ENCODE measurements at regions not wholly inside any gene's neighbourhood (a gene's known extent, or its start where the extent isn't known, plus 50 kb on each side); places are given as distances from the start of the nearest gene placed in this dataset.

- TF ChIP-seq CTCF (IDR thresholded peaks at IDR 0.05) (no peak), POLR2AphosphoS5 (IDR thresholded peaks at IDR 0.05; ENCODE audit: low read depth, low read length) (no peak), REST (IDR thresholded peaks at IDR 0.05; ENCODE audit: insufficient read depth in 1 of 2, low read depth in 2 of 2, low read length in 1 of 2) (no peak), SIN3A (IDR thresholded peaks at IDR 0.05; ENCODE audit: borderline replicate concordance, insufficient read depth, low read depth, low read length) (no peak), TCF7L2 (IDR thresholded peaks at IDR 0.05; ENCODE audit: low read depth, low read length) (no peak)
Observed at GRCh38 chr13:21846605-21847004, 175.7 kb downstream of the FGF9 start.
